Gastrocnemius medialis (tissue), 4 donors: ENCODE measurements at regions not wholly inside any gene's neighbourhood (a gene's known extent, or its start where the extent isn't known, plus 50 kb on each side); places are given as distances from the start of the nearest gene placed in this dataset.

ENCODE experiments used
- CTCF ChIP-seq, 5 experiments: fragments of 450-650 bp in 3 of 5; fragments of 200-600 bp in 2 of 5; sonication (generic) in 2 of 5; IDR thresholded peaks in 4 of 5; conservative IDR thresholded peaks in 1 of 5; 1 replicate in 4 of 5; 2 replicates in 1 of 5; pipeline ENCODE4 v1.5.1; 2016 to 2019; ENCODE audit warnings: antibody characterized with exemption in 5 of 5, mild to moderate bottlenecking in 3 of 5, moderate library complexity in 3 of 5
- POLR2A ChIP-seq, 2 donors: fragments of 450-650 bp; IDR thresholded peaks; one replicate each; pipeline ENCODE4 v1.6.1; 2017; ENCODE audit warnings: antibody characterized with exemption in 2 of 2, mild to moderate bottlenecking in 2 of 2, moderate library complexity in 2 of 2

GRCh38 chrX:111010111-111010510, 85.9 kb upstream of the PAK3 start:
- TF ChIP-seq POLR2A (IDR thresholded peaks at IDR 0.05) (no peak), CTCF (IDR thresholded peaks at IDR 0.05 in 4 of 5, conservative IDR thresholded peaks at IDR 0.05 in 1 of 5) (no peak)
